Spleen (tissue), 11 donors: ENCODE measurements at regions not wholly inside any gene's neighbourhood (a gene's known extent, or its start where the extent isn't known, plus 50 kb on each side); places are given as distances from the start of the nearest gene placed in this dataset.

ENCODE experiments used
- DNase-seq: peaks from one replicate; pipeline ENCODE4 v3.0.0-alpha.2; 2020
- H3K27ac ChIP-seq, 8 donors: fragments of 200-600 bp; sonication (generic) in 7 of 8; 1 replicate in 4 of 8; 2 replicates in 4 of 8; pipeline versions ENCODE4 v1.5.0 to v1.8.0; 2016 to 2021; ENCODE audit warnings: inconsistent platforms in 4 of 8, mild to moderate bottlenecking in 4 of 8, moderate library complexity in 1 of 8
- H3K27me3 ChIP-seq, 7 donors: fragments of 200-600 bp; sonication (generic) in 6 of 7; replicated peaks in 1 of 7; 1 replicate in 4 of 7; 2 replicates in 3 of 7; pipeline versions ENCODE4 v1.5.0 to v1.8.0; 2016 to 2021; ENCODE audit warnings: inconsistent platforms in 3 of 7, mild to moderate bottlenecking in 1 of 7
- H3K36me3 ChIP-seq, 6 donors: fragments of 200-600 bp; sonication (generic) in 5 of 6; 1 replicate in 4 of 6; 2 replicates in 2 of 6; pipeline versions ENCODE4 v1.5.0 to v1.8.0; 2016 to 2021; ENCODE audit warnings: inconsistent platforms in 2 of 6
- H3K4me1 ChIP-seq, 6 donors: fragments of 200-600 bp; sonication (generic) in 5 of 6; 1 replicate in 3 of 6; 2 replicates in 3 of 6; pipeline versions ENCODE4 v1.5.0 to v1.8.0; 2016 to 2021; ENCODE audit warnings: inconsistent platforms in 3 of 6
- H3K4me3 ChIP-seq, 8 donors: fragments of 200-600 bp; sonication (generic) in 7 of 8; 1 replicate in 4 of 8; 2 replicates in 4 of 8; pipeline versions ENCODE4 v1.5.0 to v1.8.0; 2016 to 2021; ENCODE audit warnings: inconsistent platforms in 4 of 8, mild to moderate bottlenecking in 4 of 8, moderate library complexity in 2 of 8
- H3K9me3 ChIP-seq, 8 donors: fragments of 200-600 bp; sonication (generic) in 7 of 8; 1 replicate in 4 of 8; 2 replicates in 4 of 8; pipeline versions ENCODE4 v1.5.0 to v1.8.0; 2016 to 2021; ENCODE audit warnings: inconsistent platforms in 4 of 8
- POLR2A ChIP-seq, 3 donors: fragments of 450-650 bp; IDR thresholded peaks; one replicate each; pipeline ENCODE4 v1.5.1; 2017; ENCODE audit warnings: antibody characterized with exemption in 3 of 3, mild to moderate bottlenecking in 1 of 3
- POLR2AphosphoS5 ChIP-seq, 3 donors: sonication (generic); formaldehyde crosslinking; IDR thresholded peaks; one replicate each; pipeline ENCODE4 v1.5.1; 2017; ENCODE audit warnings: antibody characterized with exemption in 3 of 3
- WGBS, 5 donors: extraction: QIAGEN DNeasy Blood & Tissue Kit in 3 of 5; methylation state at CpG; one replicate each; pipeline versions ENCODE4 v1.1.5 to v1.1.7; 2013 to 2018; 5-methylcytosine and 5-hydroxymethylcytosine counted together
- intact Hi-C: fragments of 100-400 bp; cut with DNase I; formaldehyde crosslinking; loops from one replicate; pipeline ENCODE4 v1.15.0; 2023; ENCODE audit warnings: low total_unique reads
- TF ChIP-seq, protein P1 (sequence below), 11 experiments: fragments of 200-600 bp in 7 of 11; fragments of 450-650 bp in 4 of 11; sonication (generic) in 4 of 11; IDR thresholded peaks in 8 of 11; conservative IDR thresholded peaks in 3 of 11; 1 replicate in 7 of 11; 2 replicates in 4 of 11; pipeline versions ENCODE4 v1.4.0 to v1.8.0; 2016 to 2021; ENCODE audit warnings: antibody characterized with exemption in 11 of 11, inconsistent platforms in 4 of 11, mild to moderate bottlenecking in 1 of 11
- donor health status: healthy with polysubstance abuse.
- donor health status: DM: no; HTN: no; CAD: no; lungs with moderate emphysema.
- donor health status: DM: no; HTN: no; CAD: no.
- donor health status: Bipolar disorder and iron deficiency.
- donor health status: healthy.
- donor health status: DM: no; HTN: no; CAD: no.
- donor health status: DM: yes; HTN: yes; CAD: no.

DNA sequence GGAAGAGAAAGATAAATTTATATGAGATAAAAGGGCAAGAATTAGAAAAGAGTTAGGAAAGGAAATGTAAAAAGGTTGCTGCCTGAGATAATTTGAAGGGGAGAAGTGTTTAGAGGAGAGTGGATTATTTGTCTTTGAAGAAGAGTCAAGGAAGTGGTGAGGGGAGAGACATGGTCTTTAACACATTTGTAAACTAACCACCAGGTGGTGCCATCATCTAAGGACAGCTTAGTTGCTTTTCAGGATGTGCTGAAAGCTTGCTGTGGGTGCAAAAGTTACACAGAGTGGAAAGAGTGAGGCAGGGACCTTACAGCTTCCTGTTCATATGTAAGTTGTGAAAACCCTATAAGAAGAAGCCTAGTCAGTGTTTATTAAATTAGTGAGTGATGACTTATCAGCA lies 114.1 kb upstream of the DNAJC19 start:
- H3K9me3 ChIP-seq: peaks cover 0 to 40% (median 19%) of the 10 kb centered on the region in 8 donors
- TF ChIP-seq POLR2A (IDR thresholded peaks at IDR 0.05) (no peak), POLR2AphosphoS5 (IDR thresholded peaks at IDR 0.05) (no peak)
- TF ChIP-seq, protein P1, sequence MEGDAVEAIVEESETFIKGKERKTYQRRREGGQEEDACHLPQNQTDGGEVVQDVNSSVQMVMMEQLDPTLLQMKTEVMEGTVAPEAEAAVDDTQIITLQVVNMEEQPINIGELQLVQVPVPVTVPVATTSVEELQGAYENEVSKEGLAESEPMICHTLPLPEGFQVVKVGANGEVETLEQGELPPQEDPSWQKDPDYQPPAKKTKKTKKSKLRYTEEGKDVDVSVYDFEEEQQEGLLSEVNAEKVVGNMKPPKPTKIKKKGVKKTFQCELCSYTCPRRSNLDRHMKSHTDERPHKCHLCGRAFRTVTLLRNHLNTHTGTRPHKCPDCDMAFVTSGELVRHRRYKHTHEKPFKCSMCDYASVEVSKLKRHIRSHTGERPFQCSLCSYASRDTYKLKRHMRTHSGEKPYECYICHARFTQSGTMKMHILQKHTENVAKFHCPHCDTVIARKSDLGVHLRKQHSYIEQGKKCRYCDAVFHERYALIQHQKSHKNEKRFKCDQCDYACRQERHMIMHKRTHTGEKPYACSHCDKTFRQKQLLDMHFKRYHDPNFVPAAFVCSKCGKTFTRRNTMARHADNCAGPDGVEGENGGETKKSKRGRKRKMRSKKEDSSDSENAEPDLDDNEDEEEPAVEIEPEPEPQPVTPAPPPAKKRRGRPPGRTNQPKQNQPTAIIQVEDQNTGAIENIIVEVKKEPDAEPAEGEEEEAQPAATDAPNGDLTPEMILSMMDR (IDR thresholded peaks at IDR 0.05 in 8 of 11, conservative IDR thresholded peaks at IDR 0.05 in 3 of 11): no peak
- H3K27ac ChIP-seq: no peak overlapping the region
- intact Hi-C loops: no loop called here
- no peaks in the 10 kb centered on the region for H3K27me3 ChIP-seq
- DNase-seq: no peak
- no peaks in the 10 kb centered on the region for H3K36me3 ChIP-seq
- no peaks in the 10 kb centered on the region for H3K4me1 ChIP-seq
- no peak overlapping the region for H3K4me3 ChIP-seq

DNA sequence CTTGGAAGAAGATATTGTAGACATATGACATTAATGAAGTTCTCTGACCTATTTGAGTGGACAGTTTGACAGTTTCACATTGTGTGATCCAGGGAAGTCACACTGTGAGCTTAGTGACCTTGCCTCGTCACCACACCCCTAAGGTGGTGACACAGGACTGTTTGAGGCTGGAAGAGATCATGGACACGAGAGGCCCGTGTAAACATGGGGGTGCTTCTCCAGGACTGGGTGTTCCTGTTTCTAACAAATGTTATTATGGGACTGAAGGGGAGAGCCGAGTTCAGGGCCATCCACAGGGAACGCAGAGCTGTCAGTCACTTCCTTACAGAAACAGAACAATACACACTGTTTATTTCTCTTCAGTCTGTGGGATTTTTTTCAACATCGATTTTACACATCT lies 96.5 kb upstream of the DNAJC19 start:
- peaks cover 0 to 6% (median under 1%) of the 10 kb centered on the region in 8 donors for H3K9me3 ChIP-seq
- H3K4me1 ChIP-seq: no peaks in the 10 kb centered on the region
- TF ChIP-seq POLR2AphosphoS5 (IDR thresholded peaks at IDR 0.05) (peak in 1 of 3 donors; percentile 25), POLR2A (IDR thresholded peaks at IDR 0.05) (no peak)
- TF ChIP-seq, protein P1 (IDR thresholded peaks at IDR 0.05 in 8 of 11, conservative IDR thresholded peaks at IDR 0.05 in 3 of 11): no peak
- peak overlapping the region in 2 of 8 donors; percentile 2 to 17 for H3K27ac ChIP-seq
- intact Hi-C loops: no loop called here
- no peaks in the 10 kb centered on the region for H3K36me3 ChIP-seq
- H3K4me3 ChIP-seq: no peak overlapping the region
- WGBS, 5 donors: 44 to 55% (median 46%) methylated on average over 6 of the region's 6 CpGs
- no peaks in the 10 kb centered on the region for H3K27me3 ChIP-seq
- DNase-seq: no peak

DNA sequence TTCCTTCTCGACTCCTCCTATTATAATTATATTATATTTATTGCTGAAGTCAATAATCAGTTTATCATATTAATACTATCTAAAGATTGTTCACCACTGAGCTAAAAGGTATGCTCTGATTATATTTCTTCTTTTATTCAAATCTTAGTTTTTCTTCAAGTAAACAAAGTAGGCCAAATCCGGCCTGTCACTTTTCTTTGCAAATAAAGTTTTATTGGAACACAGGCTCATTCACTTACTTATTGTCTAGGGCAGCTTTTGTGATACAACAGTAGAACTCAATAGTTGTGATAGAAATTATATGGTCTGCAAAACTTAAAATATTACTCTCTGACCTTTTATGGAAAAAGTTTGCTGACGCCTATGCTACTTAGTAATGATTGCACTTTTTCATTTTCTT lies 92.4 kb upstream of the DNAJC19 start:
- Histone ChIP-seq H3K36me3 (no peaks in the 10 kb centered on the region), H3K4me3 (no peak overlapping the region), H3K4me1 (no peaks in the 10 kb centered on the region), H3K27ac (no peak overlapping the region), H3K9me3 (no peaks in the 10 kb centered on the region), H3K27me3 (no peaks in the 10 kb centered on the region)
- TF ChIP-seq POLR2A (IDR thresholded peaks at IDR 0.05) (no peak), POLR2AphosphoS5 (IDR thresholded peaks at IDR 0.05) (no peak)
- TF ChIP-seq, protein P1 (IDR thresholded peaks at IDR 0.05 in 8 of 11, conservative IDR thresholded peaks at IDR 0.05 in 3 of 11): no peak
- WGBS, 5 donors: 81 to 91% (median 89%) methylated on average over 3 of the region's 3 CpGs
- intact Hi-C loops: no loop called here
- DNase-seq: no peak

DNA sequence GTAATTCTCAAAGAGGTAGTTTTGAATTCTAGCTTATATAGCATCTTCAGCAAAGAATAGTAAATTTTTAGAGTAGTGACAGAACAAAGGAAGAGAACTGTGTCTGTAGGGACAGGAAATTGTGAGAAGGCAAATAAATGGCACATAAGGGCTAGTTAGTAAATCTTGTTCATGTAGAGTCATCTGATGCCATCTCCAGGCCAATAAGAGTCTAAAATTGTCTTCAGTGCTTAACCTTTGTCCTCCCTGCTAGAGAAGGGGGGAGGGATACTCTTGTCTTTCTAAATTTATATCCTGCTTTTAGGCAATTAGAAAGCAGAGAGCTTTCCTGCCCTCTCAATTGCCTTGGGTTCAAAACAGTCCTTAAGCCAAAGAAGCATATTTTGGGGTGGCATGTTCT lies 87.0 kb upstream of the DNAJC19 start:
- Histone ChIP-seq H3K27me3 (no peaks in the 10 kb centered on the region), H3K4me3 (no peak overlapping the region), H3K36me3 (no peaks in the 10 kb centered on the region), H3K27ac (no peak overlapping the region), H3K4me1 (no peaks in the 10 kb centered on the region), H3K9me3 (peaks cover 0 to 31% (median 14%) of the 10 kb centered on the region in 8 donors)
- no peak for DNase-seq
- TF ChIP-seq, protein P1 (IDR thresholded peaks at IDR 0.05 in 8 of 11, conservative IDR thresholded peaks at IDR 0.05 in 3 of 11): no peak
- no peak for TF ChIP-seq POLR2A (IDR thresholded peaks at IDR 0.05)
- no peak for TF ChIP-seq POLR2AphosphoS5 (IDR thresholded peaks at IDR 0.05)
- intact Hi-C loops: no loop called here
